H9 (cell line): ENCODE measurements at regions not wholly inside any gene's neighbourhood (a gene's known extent, or its start where the extent isn't known, plus 50 kb on each side); places are given as distances from the start of the nearest gene placed in this dataset.
"Not testable (repeated sequence)": the region's sequence is repeated elsewhere in the genome, so short reads cannot be mapped to it uniquely, and the experiment has no call there.

Experiments
- DNase-seq: peaks from one replicate; pipeline ENCODE4 v3.0.0-alpha.2; 2017
- H2AFZ ChIP-seq: one replicate; pipeline ENCODE4 v1.6.1; 2013; ENCODE audit warnings: mild to moderate bottlenecking, low read length, control low read depth, moderate library complexity
- H2AK5ac ChIP-seq: 2 replicates; pipeline ENCODE4 v1.6.1; 2013; ENCODE audit warnings: low read length, control low read depth, mixed read lengths; ENCODE audit not compliant: insufficient read length
- H2BK120ac ChIP-seq: one replicate; pipeline ENCODE4 v1.6.1; 2013; ENCODE audit warnings: low read depth, mild to moderate bottlenecking, low read length, control low read depth, inconsistent platforms; ENCODE audit not compliant: poor library complexity, severe bottlenecking
- H2BK12ac ChIP-seq: 2 replicates; pipeline ENCODE4 v1.6.1; 2013; ENCODE audit warnings: low read length, control low read depth, mixed read lengths, low read depth; ENCODE audit not compliant: insufficient read length
- H2BK15ac ChIP-seq: 2 replicates; pipeline ENCODE4 v1.6.1; 2013; ENCODE audit warnings: low read depth, low read length, control low read depth
- H2BK20ac ChIP-seq: one replicate; pipeline ENCODE4 v1.6.1; 2013; ENCODE audit warnings: low read depth, mild to moderate bottlenecking, low read length, control low read depth, inconsistent platforms; ENCODE audit not compliant: poor library complexity, severe bottlenecking
- H2BK5ac ChIP-seq: 2 replicates; pipeline ENCODE4 v1.6.1; 2013; ENCODE audit warnings: low read length, control low read depth, mixed read lengths; ENCODE audit not compliant: insufficient read length
- H3K14ac ChIP-seq: 2 replicates; pipeline ENCODE4 v1.6.1; 2013; ENCODE audit warnings: low read length, control low read depth; ENCODE audit not compliant: insufficient read depth
- H3K18ac ChIP-seq: 2 replicates; pipeline ENCODE4 v1.6.1; 2013; ENCODE audit warnings: low read depth, mild to moderate bottlenecking, mixed read lengths, low read length, control low read depth; ENCODE audit not compliant: insufficient read length
- H3K23ac ChIP-seq: 2 replicates; pipeline ENCODE4 v1.6.1; 2013; ENCODE audit warnings: low read length, control low read depth, mixed read lengths, low read depth; ENCODE audit not compliant: insufficient read length
- H3K23me2 ChIP-seq: 2 replicates; pipeline ENCODE4 v1.6.1; 2013; ENCODE audit warnings: low read depth, mild to moderate bottlenecking, mixed read lengths, low read length, control low read depth; ENCODE audit not compliant: insufficient read length, poor library complexity, severe bottlenecking
- H3K27ac ChIP-seq: 2 replicates; pipeline ENCODE4 v1.5.1; 2013; ENCODE audit warnings: low read length, control low read depth, mixed read lengths, low read depth; ENCODE audit not compliant: insufficient read length
- H3K27me3 ChIP-seq: 2 replicates; pipeline ENCODE4 v1.6.1; 2013; ENCODE audit warnings: low read length, control low read depth, inconsistent platforms; ENCODE audit not compliant: insufficient read depth
- H3K4ac ChIP-seq: 2 replicates; pipeline ENCODE4 v1.6.1; 2013; ENCODE audit warnings: low read depth, mild to moderate bottlenecking, control low read depth, inconsistent platforms, low read length, moderate library complexity
- H3K4me1 ChIP-seq: 2 replicates; pipeline ENCODE4 v1.6.1; 2013; ENCODE audit warnings: low read length, control low read depth, inconsistent platforms; ENCODE audit not compliant: insufficient read depth
- H3K4me2 ChIP-seq: 2 replicates; pipeline ENCODE4 v1.6.1; 2013; ENCODE audit warnings: low read length, control low read depth, mixed read lengths; ENCODE audit not compliant: insufficient read length, insufficient read depth
- H3K56ac ChIP-seq: 2 replicates; pipeline ENCODE4 v1.6.1; 2013; ENCODE audit warnings: low read depth, mild to moderate bottlenecking, mixed read lengths, low read length, control low read depth; ENCODE audit not compliant: insufficient read length
- H3K79me1 ChIP-seq: 2 replicates; pipeline ENCODE4 v1.6.1; 2013; ENCODE audit warnings: low read depth, mild to moderate bottlenecking, moderate library complexity, low read length, control low read depth, inconsistent platforms; ENCODE audit not compliant: insufficient read depth, poor library complexity, severe bottlenecking
- H3K79me2 ChIP-seq: 2 replicates; pipeline ENCODE4 v1.6.1; 2013; ENCODE audit warnings: low read length, control low read depth, inconsistent platforms; ENCODE audit not compliant: insufficient read depth
- H3K9ac ChIP-seq: 2 replicates; pipeline ENCODE4 v1.6.1; 2013; ENCODE audit warnings: low read length, control low read depth, mixed read lengths; ENCODE audit not compliant: insufficient read length; ENCODE audit errors: extremely low read depth
- H3K9me3 ChIP-seq: one replicate; pipeline ENCODE4 v1.6.1; 2013; ENCODE audit warnings: low read depth, low read length, inconsistent platforms; ENCODE audit not compliant: control insufficient read depth
- H3T11ph ChIP-seq: one replicate; pipeline ENCODE4 v1.6.1; 2013; ENCODE audit warnings: mild to moderate bottlenecking, low read length, control low read depth, inconsistent platforms
- H4K20me1 ChIP-seq: one replicate; pipeline ENCODE4 v1.6.1; 2013; ENCODE audit not compliant: control insufficient read depth, insufficient read length, insufficient read depth
- H4K5ac ChIP-seq: 2 replicates; pipeline ENCODE4 v1.6.1; 2013; ENCODE audit warnings: low read depth, mild to moderate bottlenecking, mixed read lengths, low read length, control low read depth; ENCODE audit not compliant: insufficient read length
- H4K8ac ChIP-seq: replicated peaks from 2 replicates; pipeline ENCODE4 v1.6.1; 2013; ENCODE audit warnings: low read length, control low read depth, mixed read lengths, low read depth; ENCODE audit not compliant: insufficient read length
- H4K91ac ChIP-seq: 2 replicates; pipeline ENCODE4 v1.6.1; 2013; ENCODE audit warnings: low read depth, mild to moderate bottlenecking, moderate library complexity, mixed read lengths, low read length, control low read depth; ENCODE audit not compliant: insufficient read length
- H3K27ac Mint-ChIP-seq, 3 experiments: 2 replicates in 2 of 3; 3 replicates in 1 of 3; pipeline ENCODE4 v1.8.0; 2020 to 2021; ENCODE audit warnings: mixed read lengths in 3 of 3, mild to moderate bottlenecking in 1 of 3, moderate library complexity in 1 of 3
- H3K27me3 Mint-ChIP-seq: 2 replicates; pipeline ENCODE4 v1.8.0; 2021; ENCODE audit warnings: low read depth, mild to moderate bottlenecking, moderate library complexity, mixed read lengths
- H3K36me3 Mint-ChIP-seq, 3 experiments: 2 replicates in 2 of 3; 3 replicates in 1 of 3; pipeline ENCODE4 v1.8.0; 2020 to 2021; ENCODE audit warnings: low read depth in 3 of 3, mixed read lengths in 3 of 3; ENCODE audit not compliant: insufficient read depth in 1 of 3
- H3K4me1 Mint-ChIP-seq, 2 experiments: 2 replicates each; pipeline ENCODE4 v1.8.0; 2020; ENCODE audit warnings: mixed read lengths in 2 of 2
- H3K4me3 Mint-ChIP-seq, 2 experiments: 2 replicates in 1 of 2; 3 replicates in 1 of 2; pipeline ENCODE4 v1.8.0; 2020 to 2021; ENCODE audit warnings: mild to moderate bottlenecking in 2 of 2, mixed read lengths in 2 of 2, moderate library complexity in 1 of 2
- H3K9me3 Mint-ChIP-seq, 2 experiments: 2 replicates in 1 of 2; 3 replicates in 1 of 2; pipeline ENCODE4 v1.8.0; 2020; ENCODE audit warnings: mild to moderate bottlenecking in 2 of 2, mixed read lengths in 2 of 2, moderate library complexity in 1 of 2
- CTCF ChIP-seq: fragments of 200-600 bp; sonication (generic); conservative IDR thresholded peaks from 3 replicates; pipeline ENCODE4 v1.8.0; 2021; ENCODE audit warnings: antibody characterized with exemption, mild to moderate bottlenecking
- WGBS: extraction: QIAGEN DNeasy Blood & Tissue Kit; methylation state at CpG from one replicate; pipeline ENCODE4 v1.1.7; 2013; ENCODE audit warnings: missing lambda C conversion rate, low lambda C conversion rate, mixed read lengths; ENCODE audit not compliant: insufficient read length; ENCODE audit errors: extremely low coverage; 5-methylcytosine and 5-hydroxymethylcytosine counted together

- Histone ChIP-seq H3K56ac (no peak overlapping the region), H4K91ac (no peak overlapping the region), H2BK20ac (no peak overlapping the region), H3T11ph (no peak overlapping the region), H2BK12ac (no peak overlapping the region), H3K23ac (no peak overlapping the region), H3K23me2 (no peaks in the 10 kb centered on the region), H3K79me1 (no peaks in the 10 kb centered on the region), H2AK5ac (no peak overlapping the region), H3K4ac (no peak overlapping the region), H3K27ac (no peak overlapping the region), H4K20me1 (no peaks in the 10 kb centered on the region), H2BK15ac (no peak overlapping the region), H3K4me2 (no peak overlapping the region), H3K27me3 (no peaks in the 10 kb centered on the region), H2BK5ac (no peak overlapping the region), H3K14ac (no peak overlapping the region), H4K5ac (no peak overlapping the region), H2BK120ac (no peak overlapping the region), H3K18ac (no peak overlapping the region), H4K8ac (no peak overlapping the region), H3K79me2 (no peaks in the 10 kb centered on the region), H2AFZ (no peak overlapping the region), H3K9me3 (no peaks in the 10 kb centered on the region), H3K4me1 (no peaks in the 10 kb centered on the region), H3K9ac (no peak overlapping the region)
- no CpG with 5 or more reads among the region's 1 CpG for WGBS
- Mint-ChIP-seq H3K9me3 (peaks cover 20 to 28% of the 10 kb centered on the region in 2 experiments), H3K4me3 (no peak overlapping the region; a peak in 1 of 5 replicates), H3K27ac (peak overlapping the region; percentile 70 to 97 (median 80); a peak in 5 of 7 replicates), H3K36me3 (peaks cover 13 to 34% (median 23%) of the 10 kb centered on the region in 3 experiments), H3K4me1 (peaks cover 32 to 35% of the 10 kb centered on the region in 2 experiments), H3K27me3 (no peaks in the 10 kb centered on the region)
- peak; percentile 60 for DNase-seq
- no peak for TF ChIP-seq CTCF
Measured at GRCh38 chr17:53749178-53749577, 73.5 kb upstream of the KIF2B start.

GRCh38 chr17:53748159-53748820 is 74.4 kb upstream of the KIF2B start:
- H3K23me2 ChIP-seq, H2BK20ac ChIP-seq, H4K8ac ChIP-seq, H2BK12ac ChIP-seq, H2BK120ac ChIP-seq, H3K18ac ChIP-seq, H3K14ac ChIP-seq, H3K23ac ChIP-seq, H3K4ac ChIP-seq, H4K20me1 ChIP-seq, H3K79me2 ChIP-seq, H3K4me2 ChIP-seq, H3K27me3 Mint-ChIP-seq, H3K4me1 ChIP-seq, H4K5ac ChIP-seq, H2AFZ ChIP-seq, H3K9me3 ChIP-seq, H2AK5ac ChIP-seq, H3K56ac ChIP-seq, H3K4me3 Mint-ChIP-seq, H3K79me1 ChIP-seq, H3K27ac ChIP-seq, H2BK15ac ChIP-seq, H3K9ac ChIP-seq, H2BK5ac ChIP-seq, H4K91ac ChIP-seq, H3T11ph ChIP-seq, H3K27me3 ChIP-seq: not testable (repeated sequence)
- H3K36me3 Mint-ChIP-seq, result peaks cover 13 to 40% (median 24%) of the 10 kb centered on the region in 3 experiments
- H3K9me3 Mint-ChIP-seq, result peaks cover 20 to 35% of the 10 kb centered on the region in 2 experiments
- H3K27ac Mint-ChIP-seq, result peak overlapping the region; percentile 80 to 97 (median 91)
- H3K4me1 Mint-ChIP-seq, result peaks cover 32 to 35% of the 10 kb centered on the region in 2 experiments
- no CpG with 5 or more reads among the region's 11 CpGs for WGBS
- DNase-seq, result peak; percentile 51
